H1 (cell line): ENCODE measurements at regions not wholly inside any gene's neighbourhood (a gene's known extent, or its start where the extent isn't known, plus 50 kb on each side); places are given as distances from the start of the nearest gene placed in this dataset.

Experiments used
- CTCF ChIA-PET: fragments of 300-600 bp; sonication (Branson Sonifier 250); formaldehyde crosslinking; loops from one replicate; lab custom pipeline; 2021; ENCODE audit not compliant: partially characterized antibody; lab: Charles Lee
- POLR2A ChIA-PET: fragments of 300-600 bp; sonication (Branson Sonifier 250); formaldehyde crosslinking; loops from one replicate; lab custom pipeline; 2021; ENCODE audit warnings: inconsistent platforms; ENCODE audit not compliant: partially characterized antibody; lab: Charles Lee
- DNase-seq, 2 experiments: peaks; one replicate each; pipeline versions ENCODE4 v3.0.0 to v3.0.0-alpha.2; 2010 to 2022; ENCODE audit warnings: low spot score in 2 of 2, low read depth in 1 of 2, mixed read lengths in 1 of 2
- FAIRE-seq: peaks from 2 replicates; lab custom pipeline; 2011; peaks lifted over from hg19 to GRCh38; lab: Jason Lieb, UNC
- H2AFZ ChIP-seq: 2 replicates; pipeline ENCODE4 v1.8.1; 2012; ENCODE audit warnings: low read length, inconsistent platforms
- H2AK5ac ChIP-seq: 2 replicates; pipeline ENCODE4 v1.6.1; 2013; ENCODE audit warnings: low read depth, low read length
- H2BK120ac ChIP-seq: replicated peaks from 2 replicates; pipeline ENCODE3; 2013; ENCODE audit warnings: low read depth, low read length, inconsistent platforms
- H2BK12ac ChIP-seq: 2 replicates; pipeline ENCODE4 v1.6.1; 2013; ENCODE audit warnings: low read depth, low read length
- H2BK15ac ChIP-seq: 2 replicates; pipeline ENCODE4 v1.6.1; 2013; ENCODE audit warnings: low read length
- H2BK20ac ChIP-seq: 2 replicates; pipeline ENCODE4 v1.6.1; 2013; ENCODE audit warnings: low read length
- H2BK5ac ChIP-seq: 2 replicates; pipeline ENCODE4 v1.6.1; 2013; ENCODE audit warnings: low read depth, low read length
- H3K14ac ChIP-seq: 2 replicates; pipeline ENCODE4 v1.6.1; 2013; ENCODE audit warnings: inconsistent platforms; ENCODE audit not compliant: insufficient read length
- H3K18ac ChIP-seq: 2 replicates; pipeline ENCODE4 v1.6.1; 2013; ENCODE audit warnings: low read length; ENCODE audit errors: extremely low read depth
- H3K23ac ChIP-seq: 2 replicates; pipeline ENCODE4 v1.6.1; 2013; ENCODE audit warnings: inconsistent platforms; ENCODE audit not compliant: insufficient read length
- H3K23me2 ChIP-seq: 2 replicates; pipeline ENCODE4 v1.6.1; 2013; ENCODE audit warnings: low read depth, low read length
- H3K27ac ChIP-seq: 2 replicates; pipeline ENCODE4 v1.6.1; 2011; ENCODE audit warnings: low read depth, low read length, inconsistent platforms
- H3K27me3 ChIP-seq, 4 experiments: replicated peaks in 1 of 4; 1 replicate in 1 of 4; 2 replicates in 3 of 4; pipeline versions ENCODE4 v1.6.1 to v1.8.1; 2011 to 2013; ENCODE audit warnings: low read length in 3 of 4, mild to moderate bottlenecking in 3 of 4, inconsistent platforms in 2 of 4, mixed read lengths in 2 of 4, moderate library complexity in 1 of 4; ENCODE audit not compliant: control insufficient read depth in 3 of 4, insufficient read depth in 3 of 4; ENCODE audit errors: extremely low read depth in 1 of 4
- H3K36me3 ChIP-seq, 4 experiments: 2 replicates each; pipeline versions ENCODE4 v1.6.1 to v1.8.1; 2011 to 2013; ENCODE audit warnings: mild to moderate bottlenecking in 4 of 4, low read length in 3 of 4, moderate library complexity in 2 of 4, control low read depth in 1 of 4, inconsistent platforms in 1 of 4; ENCODE audit not compliant: insufficient read depth in 4 of 4, control insufficient read depth in 2 of 4
- H3K4ac ChIP-seq: replicated peaks from 2 replicates; pipeline ENCODE3; 2013; ENCODE audit warnings: low read length, low read depth, mixed read lengths, inconsistent platforms; ENCODE audit not compliant: insufficient read length
- H3K4me1 ChIP-seq, 4 experiments: replicated peaks in 1 of 4; 1 replicate in 1 of 4; 2 replicates in 3 of 4; pipeline versions ENCODE4 v1.6.1 to v1.8.1; 2011 to 2013; ENCODE audit warnings: low read length in 3 of 4, inconsistent platforms in 2 of 4, mixed read lengths in 1 of 4; ENCODE audit not compliant: insufficient read depth in 4 of 4, control insufficient read depth in 3 of 4
- H3K4me2 ChIP-seq, 2 experiments: 2 replicates each; pipeline versions ENCODE4 v1.6.1 to v1.8.1; 2011 to 2013; ENCODE audit warnings: low read depth in 2 of 2, low read length in 2 of 2, control low read depth in 1 of 2, inconsistent platforms in 1 of 2, mild to moderate bottlenecking in 1 of 2; ENCODE audit not compliant: insufficient read depth in 1 of 2
- H3K4me3 ChIP-seq, 4 experiments: fragments of 200-600, 300-600 bp in 1 of 4; sonication (generic), shearing (Covaris generic), sonication (Bioruptor Twin) in 1 of 4; 2 replicates each; pipeline versions ENCODE4 v1.5.1 to v1.8.1; 2011 to 2016; ENCODE audit warnings: low read length in 4 of 4, low read depth in 3 of 4, control low read depth in 2 of 4, inconsistent platforms in 2 of 4, mild to moderate bottlenecking in 2 of 4, mixed read lengths in 1 of 4, moderate library complexity in 1 of 4; ENCODE audit not compliant: insufficient read depth in 2 of 4; ENCODE audit errors: extremely low read depth in 1 of 4
- H3K56ac ChIP-seq: replicated peaks from 2 replicates; pipeline ENCODE3; 2013; ENCODE audit warnings: low read depth, mild to moderate bottlenecking, mixed read lengths, low read length, inconsistent platforms; ENCODE audit not compliant: insufficient read length
- H3K79me1 ChIP-seq: 2 replicates; pipeline ENCODE4 v1.6.1; 2013; ENCODE audit warnings: low read depth, low read length, control low read depth
- H3K79me2 ChIP-seq, 2 experiments: 2 replicates each; pipeline versions ENCODE4 v1.6.1 to v1.8.1; 2012 to 2013; ENCODE audit warnings: low read length in 2 of 2, mild to moderate bottlenecking in 2 of 2, inconsistent platforms in 1 of 2; ENCODE audit not compliant: insufficient read depth in 2 of 2, control insufficient read depth in 1 of 2
- H3K9ac ChIP-seq, 4 experiments: replicated peaks in 1 of 4; 1 replicate in 1 of 4; 2 replicates in 3 of 4; pipeline versions ENCODE4 v1.6.1 to v1.8.1; 2011 to 2013; ENCODE audit warnings: low read depth in 3 of 4, low read length in 3 of 4, control low read depth in 2 of 4, mild to moderate bottlenecking in 2 of 4, moderate library complexity in 2 of 4, inconsistent platforms in 1 of 4; ENCODE audit errors: extremely low read depth in 1 of 4
- H3K9me3 ChIP-seq, 2 experiments: 2 replicates each; pipeline versions ENCODE4 v1.6.1 to v1.8.1; 2012 to 2013; ENCODE audit warnings: mild to moderate bottlenecking in 2 of 2, moderate library complexity in 2 of 2, control low read depth in 1 of 2, inconsistent platforms in 1 of 2, low read depth in 1 of 2, low read length in 1 of 2, mixed read lengths in 1 of 2; ENCODE audit not compliant: insufficient read depth in 2 of 2
- H4K20me1 ChIP-seq, 2 experiments: replicated peaks in 1 of 2; 2 replicates each; pipeline versions ENCODE3 to v1.8.1; 2011 to 2013; ENCODE audit warnings: inconsistent platforms in 2 of 2, low read length in 2 of 2, mild to moderate bottlenecking in 1 of 2; ENCODE audit not compliant: insufficient read depth in 2 of 2, control insufficient read depth in 1 of 2
- H4K5ac ChIP-seq: 2 replicates; pipeline ENCODE4 v1.6.1; 2013; ENCODE audit warnings: low read length, low read depth, mixed read lengths, inconsistent platforms; ENCODE audit not compliant: insufficient read length
- H4K8ac ChIP-seq: 2 replicates; pipeline ENCODE4 v1.8.0; 2013; ENCODE audit warnings: mild to moderate bottlenecking, moderate library complexity, low read length, inconsistent platforms; ENCODE audit not compliant: insufficient read depth; ENCODE audit errors: extremely low read depth
- H4K91ac ChIP-seq: replicated peaks from 2 replicates; pipeline ENCODE3; 2013; ENCODE audit warnings: low read length, mixed read lengths, inconsistent platforms; ENCODE audit not compliant: insufficient read length
- BACH1 ChIP-seq: IDR thresholded peaks from 2 replicates; pipeline ENCODE4 v1.6.1; 2012; ENCODE audit warnings: low read length, improper control_type of control experiment
- BCL11A ChIP-seq, 2 experiments: IDR thresholded peaks; one replicate each; pipeline ENCODE4 v1.6.1; 2011; ENCODE audit warnings: low read depth in 2 of 2, low read length in 2 of 2, mild to moderate bottlenecking in 2 of 2
- BRCA1 ChIP-seq: IDR thresholded peaks from 2 replicates; pipeline ENCODE4 v1.6.1; 2012; ENCODE audit warnings: low read depth, low read length, improper control_type of control experiment
- CBX8 ChIP-seq: fragments of 300-800, 300-1000 bp; sonication (generic); IDR thresholded peaks from 2 replicates; pipeline ENCODE4 v1.7.1; 2016; ENCODE audit warnings: low read depth, low read length, borderline replicate concordance
- CEBPB ChIP-seq: IDR thresholded peaks from 2 replicates; pipeline ENCODE4 v1.6.1; 2012; ENCODE audit warnings: low read depth, low read length
- CHD1 ChIP-seq: IDR thresholded peaks from 2 replicates; pipeline ENCODE4 v1.6.1; 2012; ENCODE audit warnings: low read depth, low read length, improper control_type of control experiment
- E2F6 ChIP-seq: IDR thresholded peaks from 2 replicates; pipeline ENCODE4 v1.6.1; 2012; ENCODE audit warnings: inconsistent platforms
- KDM4A ChIP-seq: IDR thresholded peaks from one replicate; pipeline ENCODE4 v1.7.1; 2012; ENCODE audit warnings: low read depth, mild to moderate bottlenecking, moderate library complexity, low read length, inconsistent platforms; ENCODE audit not compliant: severe bottlenecking
- MAFK ChIP-seq: IDR thresholded peaks from 2 replicates; pipeline ENCODE4 v1.6.1; 2012; ENCODE audit warnings: low read depth, mild to moderate bottlenecking, improper control_type of control experiment, low read length
- POLR2A ChIP-seq, 2 experiments: IDR thresholded peaks; 1 replicate in 1 of 2; 2 replicates in 1 of 2; pipeline ENCODE4 v1.6.1; 2011; ENCODE audit warnings: low read depth in 2 of 2, low read length in 2 of 2, mild to moderate bottlenecking in 2 of 2; ENCODE audit errors: control extremely low read depth in 1 of 2
- RAD21 ChIP-seq, 2 experiments: IDR thresholded peaks in 1 of 2; conservative IDR thresholded peaks in 1 of 2; 2 replicates each; pipeline ENCODE4 v1.6.1; 2011; ENCODE audit warnings: low read depth in 2 of 2, low read length in 2 of 2, improper control_type of control experiment in 1 of 2, inconsistent platforms in 1 of 2, mild to moderate bottlenecking in 1 of 2, moderate library complexity in 1 of 2
- RXRA ChIP-seq: IDR thresholded peaks from 2 replicates; pipeline ENCODE4 v1.6.1; 2011; ENCODE audit warnings: low read depth, mild to moderate bottlenecking, low read length, moderate library complexity; ENCODE audit not compliant: insufficient read depth
- SIN3A ChIP-seq, 2 experiments: IDR thresholded peaks in 1 of 2; conservative IDR thresholded peaks in 1 of 2; 2 replicates each; pipeline ENCODE4 v1.6.1; 2011 to 2012; ENCODE audit warnings: low read length in 2 of 2, improper control_type of control experiment in 1 of 2, low read depth in 1 of 2, mild to moderate bottlenecking in 1 of 2
- SRF ChIP-seq: IDR thresholded peaks from 2 replicates; pipeline ENCODE4 v1.6.1; 2011; ENCODE audit warnings: mild to moderate bottlenecking, low read depth, low read length, moderate library complexity
- TEAD4 ChIP-seq: IDR thresholded peaks from 2 replicates; pipeline ENCODE4 v1.6.1; 2012; ENCODE audit warnings: low read depth, low read length, inconsistent platforms, mixed read lengths
- WGBS, 2 experiments: shearing (Covaris generic) in 1 of 2; methylation state at CpG; one replicate each; pipeline versions ENCODE4 v1.1.6 to v1.1.7; 2013 to 2015; ENCODE audit warnings: low lambda C conversion rate in 2 of 2, mixed read lengths in 2 of 2, inconsistent platforms in 1 of 2, low coverage in 1 of 2, missing lambda C conversion rate in 1 of 2; ENCODE audit not compliant: insufficient replicate concordance in 2 of 2, insufficient coverage in 1 of 2, insufficient read length in 1 of 2; ENCODE audit errors: extremely low coverage in 1 of 2, missing lambda C conversion rate in 1 of 2; 5-methylcytosine and 5-hydroxymethylcytosine counted together

GRCh38 chr3:185311991-185312390 lies 50.9 kb upstream of the MAP3K13 start:
- H3K4ac ChIP-seq: no peak overlapping the region
- H2BK5ac ChIP-seq: no peak overlapping the region
- H3K4me3 ChIP-seq: no peak overlapping the region
- H3K27ac ChIP-seq: no peak overlapping the region
- H3K27me3 ChIP-seq: no peaks in the 10 kb centered on the region
- H3K14ac ChIP-seq: no peak overlapping the region
- no peak overlapping the region for H4K91ac ChIP-seq
- no peak overlapping the region for H3K9ac ChIP-seq
- peaks cover 0 to 5% (median 0%) of the 10 kb centered on the region in 4 experiments; a peak in 1 of 8 replicates for H3K36me3 ChIP-seq
- H4K8ac ChIP-seq: no peak overlapping the region
- no peak overlapping the region for H2AFZ ChIP-seq
- H2AK5ac ChIP-seq: no peak overlapping the region
- H3K4me1 ChIP-seq: peaks cover 0 to 3% (median under 1%) of the 10 kb centered on the region in 4 experiments; a peak in 3 of 7 replicates
- WGBS, 2 experiments: 83% methylated on average over 3 of the region's 3 CpGs; no CpG with 5 or more reads in 1 of the 2 experiments
- FAIRE-seq (no peak), DNase-seq (no peak)
- H2BK20ac ChIP-seq: no peak overlapping the region
- H3K23ac ChIP-seq: no peak overlapping the region
- H4K5ac ChIP-seq: no peak overlapping the region
- no peaks in the 10 kb centered on the region for H3K79me2 ChIP-seq
- no peak overlapping the region for H3K56ac ChIP-seq
- H4K20me1 ChIP-seq: no peaks in the 10 kb centered on the region
- no peak overlapping the region for H3K4me2 ChIP-seq
- no peak overlapping the region for H2BK12ac ChIP-seq
- H2BK15ac ChIP-seq: no peak overlapping the region
- H3K23me2 ChIP-seq: no peaks in the 10 kb centered on the region
- H3K9me3 ChIP-seq: peaks cover 7 to 11% of the 10 kb centered on the region in 2 experiments; a peak in 3 of 4 replicates
- ChIA-PET CTCF (no interaction called here), POLR2A (no interaction called here)
- H3K79me1 ChIP-seq: no peaks in the 10 kb centered on the region
- H2BK120ac ChIP-seq: no peak overlapping the region
- H3K18ac ChIP-seq: no peak overlapping the region
- TF ChIP-seq BACH1 (no peak), RXRA (no peak), TEAD4 (no peak), POLR2A (IDR thresholded peaks at IDR 0.05; ENCODE audit: control extremely low read depth in 1 of 2, low read depth in 2 of 2, low read length in 2 of 2) (no peak), SIN3A (conservative IDR thresholded peaks at IDR 0.05 in 1 of 2, IDR thresholded peaks at IDR 0.05 in 1 of 2; ENCODE audit: low read depth in 1 of 2, low read length in 2 of 2) (no peak), CHD1 (no peak), CEBPB (no peak), CBX8 (no peak), MAFK (no peak), E2F6 (no peak), BCL11A (IDR thresholded peaks at IDR 0.05; ENCODE audit: low read depth in 2 of 2, low read length in 2 of 2) (no peak), BRCA1 (no peak), SRF (no peak), KDM4A (no peak), RAD21 (IDR thresholded peaks at IDR 0.05 in 1 of 2, conservative IDR thresholded peaks at IDR 0.05 in 1 of 2; ENCODE audit: low read depth in 2 of 2, low read length in 2 of 2) (no peak)
